ENCODE measurements at regions not wholly inside any gene's neighbourhood (a gene's known extent, or its start where the extent isn't known, plus 50 kb on each side); places are given as distances from the start of the nearest gene placed in this dataset.

DNA sequence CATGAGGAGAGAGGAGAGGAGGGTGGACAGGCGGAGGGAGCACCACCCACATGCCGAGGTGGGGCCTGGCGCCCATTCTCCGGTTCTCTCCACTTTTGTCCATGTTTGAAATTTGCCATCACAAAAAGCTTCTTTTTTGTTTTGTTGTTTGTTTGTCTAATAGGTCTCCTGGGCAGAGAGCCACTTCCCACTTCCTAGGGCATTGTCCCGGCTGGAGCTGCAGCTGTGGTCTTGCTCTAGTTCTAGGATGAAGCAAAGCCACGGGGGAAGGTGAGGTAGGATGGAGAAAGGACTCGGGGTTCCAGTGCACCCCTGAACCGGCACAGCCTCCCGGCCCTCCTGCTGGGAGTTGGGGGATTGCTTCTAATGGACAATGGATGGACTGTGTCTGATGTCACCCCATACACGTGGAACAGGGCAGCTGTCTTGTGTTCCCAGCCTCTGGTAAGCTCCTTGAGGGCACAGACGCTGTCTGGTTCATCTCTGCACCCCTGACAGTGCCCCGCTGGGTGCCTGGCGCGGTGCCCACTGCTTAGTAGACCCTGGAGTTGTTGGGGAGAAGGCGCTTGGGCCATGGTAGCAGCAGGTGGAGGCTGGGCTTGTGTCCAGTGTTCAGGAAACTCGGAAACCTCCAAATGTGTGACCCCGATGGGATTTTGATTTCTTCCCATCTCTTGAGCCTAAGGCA, 278.4 kb downstream of the NDUFA10 start:
- TF ChIP-seq, protein P1, sequence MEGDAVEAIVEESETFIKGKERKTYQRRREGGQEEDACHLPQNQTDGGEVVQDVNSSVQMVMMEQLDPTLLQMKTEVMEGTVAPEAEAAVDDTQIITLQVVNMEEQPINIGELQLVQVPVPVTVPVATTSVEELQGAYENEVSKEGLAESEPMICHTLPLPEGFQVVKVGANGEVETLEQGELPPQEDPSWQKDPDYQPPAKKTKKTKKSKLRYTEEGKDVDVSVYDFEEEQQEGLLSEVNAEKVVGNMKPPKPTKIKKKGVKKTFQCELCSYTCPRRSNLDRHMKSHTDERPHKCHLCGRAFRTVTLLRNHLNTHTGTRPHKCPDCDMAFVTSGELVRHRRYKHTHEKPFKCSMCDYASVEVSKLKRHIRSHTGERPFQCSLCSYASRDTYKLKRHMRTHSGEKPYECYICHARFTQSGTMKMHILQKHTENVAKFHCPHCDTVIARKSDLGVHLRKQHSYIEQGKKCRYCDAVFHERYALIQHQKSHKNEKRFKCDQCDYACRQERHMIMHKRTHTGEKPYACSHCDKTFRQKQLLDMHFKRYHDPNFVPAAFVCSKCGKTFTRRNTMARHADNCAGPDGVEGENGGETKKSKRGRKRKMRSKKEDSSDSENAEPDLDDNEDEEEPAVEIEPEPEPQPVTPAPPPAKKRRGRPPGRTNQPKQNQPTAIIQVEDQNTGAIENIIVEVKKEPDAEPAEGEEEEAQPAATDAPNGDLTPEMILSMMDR (IDR thresholded peaks at IDR 0.05) = no peak
- TF ChIP-seq EP300 (IDR thresholded peaks at IDR 0.05; ENCODE audit: low read depth) (no peak), POLR2AphosphoS5 (IDR thresholded peaks at IDR 0.05) (no peak)
